ENCODE measurements at regions not wholly inside any gene's neighbourhood (a gene's known extent, or its start where the extent isn't known, plus 50 kb on each side); places are given as distances from the start of the nearest gene placed in this dataset.

DNA sequence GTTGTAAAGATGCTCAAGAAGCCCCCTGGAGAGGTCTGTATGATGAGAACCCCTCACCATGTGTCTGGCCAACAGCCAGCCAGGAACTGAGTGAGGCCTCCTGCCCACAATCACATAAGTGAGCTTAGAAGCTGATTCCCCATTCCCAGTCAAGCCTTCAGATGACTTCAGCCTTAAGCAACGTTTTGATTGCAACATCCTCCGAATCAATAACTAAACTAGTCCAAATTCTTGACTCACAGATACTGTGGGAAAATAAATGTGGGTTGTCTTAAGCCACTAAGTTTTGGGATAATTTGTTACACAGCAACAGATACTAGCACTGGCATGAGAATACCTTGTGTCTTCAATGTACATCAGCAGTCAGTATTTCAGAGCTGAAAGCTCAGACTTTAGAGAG lies 54.5 kb upstream of the HS3ST4 start:
- H3K36me3 ChIP-seq (ENCODE audit: control insufficient read depth in 4 of 4, insufficient read depth in 4 of 4, low read length in 3 of 4), result no peaks in the 10 kb centered on the region
- H3K4me3 ChIP-seq (ENCODE audit: control insufficient read depth in 1 of 7, extremely low read depth in 1 of 7, insufficient read depth in 4 of 7, low read depth in 2 of 7, low read length in 6 of 7), result no peak overlapping the region
- H3K9me3 ChIP-seq (ENCODE audit: control extremely low read depth in 1 of 5, control insufficient read depth in 4 of 5, insufficient read depth in 2 of 5, low read depth in 1 of 5, low read length in 4 of 5), result no peaks in the 10 kb centered on the region
- no CpG with 5 or more reads among the region's 2 CpGs for WGBS (ENCODE audit: insufficient coverage)
- POLR2A ChIA-PET, result no interaction called here
- no peaks in the 10 kb centered on the region for H3K27me3 ChIP-seq (replicated peaks in 2 of 5; ENCODE audit: control insufficient read depth in 4 of 5, insufficient read depth in 5 of 5, low read length in 4 of 5)
- no peaks in the 10 kb centered on the region for H3K4me1 ChIP-seq (ENCODE audit: control extremely low read depth in 1 of 4, control insufficient read depth in 4 of 4, insufficient read depth in 4 of 4, low read length in 3 of 4)
- no peak overlapping the region for H3K27ac ChIP-seq (ENCODE audit: insufficient read depth in 1 of 2, low read depth in 1 of 2, low read length in 2 of 2, poor library complexity in 1 of 2, severe bottlenecking in 2 of 2)
- CTCF ChIA-PET, result no interaction called here
- no peak for DNase-seq

DNA sequence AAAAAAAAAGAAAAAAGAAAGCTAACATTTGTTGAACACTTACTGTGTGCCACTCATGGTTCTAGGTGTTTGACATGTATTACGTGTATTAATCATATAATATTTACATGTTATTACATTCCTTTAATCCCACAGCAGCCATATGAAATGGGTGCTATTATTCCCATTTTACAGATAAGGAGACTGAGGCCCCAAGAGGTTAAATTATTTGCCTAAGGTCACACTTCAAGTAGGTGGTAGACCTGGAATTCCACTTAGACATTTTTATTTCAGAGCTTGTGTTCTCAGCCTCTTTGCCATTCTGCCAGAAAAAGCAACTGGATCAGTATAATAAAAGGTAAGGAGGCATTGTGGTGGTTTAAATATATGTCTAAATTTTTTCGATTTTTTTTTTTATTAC lies 55.1 kb upstream of the HS3ST4 start:
- Histone ChIP-seq H3K27ac (ENCODE audit: insufficient read depth in 1 of 2, low read depth in 1 of 2, low read length in 2 of 2, poor library complexity in 1 of 2, severe bottlenecking in 2 of 2) (no peak overlapping the region), H3K4me3 (ENCODE audit: control insufficient read depth in 1 of 7, extremely low read depth in 1 of 7, insufficient read depth in 4 of 7, low read depth in 2 of 7, low read length in 6 of 7) (no peak overlapping the region), H3K27me3 (replicated peaks in 2 of 5; ENCODE audit: control insufficient read depth in 4 of 5, insufficient read depth in 5 of 5, low read length in 4 of 5) (no peaks in the 10 kb centered on the region), H3K9me3 (ENCODE audit: control extremely low read depth in 1 of 5, control insufficient read depth in 4 of 5, insufficient read depth in 2 of 5, low read depth in 1 of 5, low read length in 4 of 5) (peaks cover 0 to 1% (median 0%) of the 10 kb centered on the region in 5 experiments), H3K4me1 (ENCODE audit: control extremely low read depth in 1 of 4, control insufficient read depth in 4 of 4, insufficient read depth in 4 of 4, low read length in 3 of 4) (no peaks in the 10 kb centered on the region), H3K36me3 (ENCODE audit: control insufficient read depth in 4 of 4, insufficient read depth in 4 of 4, low read length in 3 of 4) (no peaks in the 10 kb centered on the region)
- WGBS (ENCODE audit: insufficient coverage), result 100% methylated on average over 1 of the region's 2 CpGs
- POLR2A ChIA-PET, result no interaction called here
- DNase-seq, result no peak
- CTCF ChIA-PET, result no interaction called here

DNA sequence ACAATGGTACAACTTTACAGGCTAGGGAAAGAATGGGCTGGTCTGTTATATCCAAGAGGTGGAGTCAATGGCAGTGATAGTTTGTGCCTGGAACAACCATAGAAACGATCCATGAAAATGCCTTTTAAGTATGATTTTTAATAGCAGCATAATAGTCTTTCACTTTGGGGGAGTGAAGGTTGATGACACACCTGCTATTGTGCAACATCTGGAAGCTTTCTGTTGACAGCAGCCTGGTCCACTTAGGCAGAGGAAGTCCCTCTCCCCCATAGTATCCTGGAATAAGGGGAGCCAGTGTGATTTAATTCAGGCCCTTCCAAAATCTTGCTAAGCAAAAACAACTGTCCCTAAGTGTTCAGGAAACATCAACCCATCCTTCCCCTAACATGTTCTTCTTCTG lies 56.3 kb upstream of the HS3ST4 start:
- no peak for DNase-seq
- no CpG with 5 or more reads among the region's 1 CpG for WGBS (ENCODE audit: insufficient coverage)
- H3K36me3 ChIP-seq (ENCODE audit: control insufficient read depth in 4 of 4, insufficient read depth in 4 of 4, low read length in 3 of 4), result no peaks in the 10 kb centered on the region
- no peak overlapping the region for H3K4me3 ChIP-seq (ENCODE audit: control insufficient read depth in 1 of 7, extremely low read depth in 1 of 7, insufficient read depth in 4 of 7, low read depth in 2 of 7, low read length in 6 of 7)
- ChIA-PET POLR2A (no interaction called here), CTCF (no interaction called here)
- peaks cover 0 to 3% (median 0%) of the 10 kb centered on the region in 5 experiments for H3K9me3 ChIP-seq (ENCODE audit: control extremely low read depth in 1 of 5, control insufficient read depth in 4 of 5, insufficient read depth in 2 of 5, low read depth in 1 of 5, low read length in 4 of 5)
- H3K4me1 ChIP-seq (ENCODE audit: control extremely low read depth in 1 of 4, control insufficient read depth in 4 of 4, insufficient read depth in 4 of 4, low read length in 3 of 4), result no peaks in the 10 kb centered on the region
- H3K27me3 ChIP-seq (replicated peaks in 2 of 5; ENCODE audit: control insufficient read depth in 4 of 5, insufficient read depth in 5 of 5, low read length in 4 of 5), result no peaks in the 10 kb centered on the region
- H3K27ac ChIP-seq (ENCODE audit: insufficient read depth in 1 of 2, low read depth in 1 of 2, low read length in 2 of 2, poor library complexity in 1 of 2, severe bottlenecking in 2 of 2), result no peak overlapping the region

DNA sequence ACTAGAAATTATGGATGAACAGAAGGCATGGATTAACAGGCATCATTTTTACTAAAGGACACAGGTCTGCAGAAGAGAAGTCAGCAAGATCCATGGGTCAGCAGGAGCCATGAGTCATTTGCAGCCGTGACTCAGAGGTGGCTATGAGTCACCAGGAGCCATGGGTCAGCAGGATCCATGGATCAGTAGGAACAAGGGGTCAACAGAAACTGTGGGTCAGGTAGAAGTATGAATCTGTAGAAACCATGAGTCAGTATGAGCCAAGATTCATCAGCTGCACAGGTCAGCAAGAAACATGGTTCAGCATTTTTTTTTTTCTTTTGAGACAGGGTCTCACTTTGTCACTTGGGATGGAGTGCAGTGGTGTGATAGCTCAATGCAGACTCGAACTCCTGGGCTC lies 58.2 kb upstream of the HS3ST4 start:
- H3K4me3 ChIP-seq (ENCODE audit: control insufficient read depth in 1 of 7, extremely low read depth in 1 of 7, insufficient read depth in 4 of 7, low read depth in 2 of 7, low read length in 6 of 7), result no peak overlapping the region
- no peak for DNase-seq
- H3K27ac ChIP-seq (ENCODE audit: insufficient read depth in 1 of 2, low read depth in 1 of 2, low read length in 2 of 2, poor library complexity in 1 of 2, severe bottlenecking in 2 of 2), result no peak overlapping the region
- ChIA-PET CTCF (no interaction called here), POLR2A (no interaction called here)
- peaks cover 0 to 6% (median under 1%) of the 10 kb centered on the region in 5 experiments for H3K9me3 ChIP-seq (ENCODE audit: control extremely low read depth in 1 of 5, control insufficient read depth in 4 of 5, insufficient read depth in 2 of 5, low read depth in 1 of 5, low read length in 4 of 5)
- H3K4me1 ChIP-seq (ENCODE audit: control extremely low read depth in 1 of 4, control insufficient read depth in 4 of 4, insufficient read depth in 4 of 4, low read length in 3 of 4), result no peaks in the 10 kb centered on the region
- H3K27me3 ChIP-seq (replicated peaks in 2 of 5; ENCODE audit: control insufficient read depth in 4 of 5, insufficient read depth in 5 of 5, low read length in 4 of 5), result no peaks in the 10 kb centered on the region
- WGBS (ENCODE audit: insufficient coverage), result 93% methylated on average over 1 of the region's 2 CpGs
- H3K36me3 ChIP-seq (ENCODE audit: control insufficient read depth in 4 of 4, insufficient read depth in 4 of 4, low read length in 3 of 4), result no peaks in the 10 kb centered on the region

DNA sequence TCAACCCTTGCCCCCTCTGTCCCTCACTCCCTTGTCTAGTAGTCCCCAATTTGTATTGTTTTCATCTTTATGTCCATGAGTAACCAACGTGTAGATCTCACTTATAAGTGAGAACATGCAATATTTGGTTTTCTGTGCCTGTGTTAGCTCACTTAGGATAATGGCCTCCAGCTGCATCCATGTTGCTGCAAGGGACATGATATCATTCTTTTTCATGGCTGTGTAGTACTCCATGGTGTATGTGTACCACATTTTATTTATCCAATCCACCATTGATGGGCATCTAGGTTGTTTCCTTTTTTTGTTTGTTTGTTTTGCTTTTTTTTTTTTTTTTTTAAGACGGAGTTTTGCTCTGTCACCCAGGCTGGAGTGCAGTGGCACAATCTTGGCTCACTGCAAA lies 63.0 kb upstream of the HS3ST4 start:
- no peaks in the 10 kb centered on the region for H3K27me3 ChIP-seq (replicated peaks in 2 of 5; ENCODE audit: control insufficient read depth in 4 of 5, insufficient read depth in 5 of 5, low read length in 4 of 5)
- peaks cover 0 to 6% (median 1%) of the 10 kb centered on the region in 5 experiments for H3K9me3 ChIP-seq (ENCODE audit: control extremely low read depth in 1 of 5, control insufficient read depth in 4 of 5, insufficient read depth in 2 of 5, low read depth in 1 of 5, low read length in 4 of 5)
- H3K27ac ChIP-seq (ENCODE audit: insufficient read depth in 1 of 2, low read depth in 1 of 2, low read length in 2 of 2, poor library complexity in 1 of 2, severe bottlenecking in 2 of 2), result no peak overlapping the region
- no CpG with 5 or more reads among the region's 2 CpGs for WGBS (ENCODE audit: insufficient coverage)
- H3K4me3 ChIP-seq (ENCODE audit: control insufficient read depth in 1 of 7, extremely low read depth in 1 of 7, insufficient read depth in 4 of 7, low read depth in 2 of 7, low read length in 6 of 7), result no peak overlapping the region
- no peaks in the 10 kb centered on the region for H3K4me1 ChIP-seq (ENCODE audit: control extremely low read depth in 1 of 4, control insufficient read depth in 4 of 4, insufficient read depth in 4 of 4, low read length in 3 of 4)
- no peaks in the 10 kb centered on the region for H3K36me3 ChIP-seq (ENCODE audit: control insufficient read depth in 4 of 4, insufficient read depth in 4 of 4, low read length in 3 of 4)
- DNase-seq, result no peak
- ChIA-PET POLR2A (no interaction called here), CTCF (no interaction called here)

DNA sequence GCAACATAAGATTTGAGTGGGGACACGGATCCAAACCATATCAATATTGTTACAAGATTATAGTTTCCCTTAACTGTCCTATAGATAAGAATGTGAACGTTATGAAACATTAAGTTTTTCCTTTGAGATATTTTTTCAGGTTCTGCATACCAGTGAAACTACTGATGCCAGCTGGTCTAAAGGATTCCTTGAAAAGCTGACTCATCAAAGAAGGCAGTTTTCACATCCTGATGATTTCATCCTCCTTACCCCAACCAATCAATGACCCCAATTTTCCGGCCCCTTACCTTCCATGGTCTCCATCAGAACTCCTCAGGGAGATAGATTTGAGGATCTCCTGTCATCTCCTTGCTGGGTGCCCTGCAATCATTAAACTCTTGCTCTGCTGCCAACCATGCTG lies 64.1 kb upstream of the HS3ST4 start:
- Histone ChIP-seq H3K4me3 (ENCODE audit: control insufficient read depth in 1 of 7, extremely low read depth in 1 of 7, insufficient read depth in 4 of 7, low read depth in 2 of 7, low read length in 6 of 7) (no peak overlapping the region), H3K27me3 (replicated peaks in 2 of 5; ENCODE audit: control insufficient read depth in 4 of 5, insufficient read depth in 5 of 5, low read length in 4 of 5) (no peaks in the 10 kb centered on the region), H3K27ac (ENCODE audit: insufficient read depth in 1 of 2, low read depth in 1 of 2, low read length in 2 of 2, poor library complexity in 1 of 2, severe bottlenecking in 2 of 2) (no peak overlapping the region), H3K4me1 (ENCODE audit: control extremely low read depth in 1 of 4, control insufficient read depth in 4 of 4, insufficient read depth in 4 of 4, low read length in 3 of 4) (no peaks in the 10 kb centered on the region), H3K36me3 (ENCODE audit: control insufficient read depth in 4 of 4, insufficient read depth in 4 of 4, low read length in 3 of 4) (no peaks in the 10 kb centered on the region), H3K9me3 (ENCODE audit: control extremely low read depth in 1 of 5, control insufficient read depth in 4 of 5, insufficient read depth in 2 of 5, low read depth in 1 of 5, low read length in 4 of 5) (peaks cover 0 to 6% (median 1%) of the 10 kb centered on the region in 5 experiments)
- WGBS (ENCODE audit: insufficient coverage), result 83% methylated on average over 3 of the region's 3 CpGs
- ChIA-PET CTCF (no interaction called here), POLR2A (no interaction called here)
- no peak for DNase-seq

DNA sequence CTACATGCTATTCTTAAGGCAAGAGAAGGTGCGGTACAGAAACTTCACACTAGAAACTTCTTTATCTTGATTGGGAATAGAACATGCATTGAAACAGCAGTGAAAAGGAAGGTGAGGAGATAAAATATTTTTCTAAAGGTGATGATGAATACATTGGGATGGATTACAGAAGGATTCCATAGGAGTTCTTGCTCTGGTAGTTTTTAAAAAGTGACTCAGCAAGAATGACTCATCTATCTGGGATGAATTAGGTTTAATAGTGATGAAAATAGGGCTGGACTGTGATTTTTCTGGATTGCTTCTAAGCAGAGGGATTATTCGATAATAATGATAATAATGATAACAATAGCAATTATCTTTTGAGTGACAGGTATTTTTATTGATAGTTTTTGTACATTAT lies 65.6 kb upstream of the HS3ST4 start:
- no peak overlapping the region for H3K4me3 ChIP-seq (ENCODE audit: control insufficient read depth in 1 of 7, extremely low read depth in 1 of 7, insufficient read depth in 4 of 7, low read depth in 2 of 7, low read length in 6 of 7)
- H3K4me1 ChIP-seq (ENCODE audit: control extremely low read depth in 1 of 4, control insufficient read depth in 4 of 4, insufficient read depth in 4 of 4, low read length in 3 of 4), result no peaks in the 10 kb centered on the region
- 83% methylated on average over 1 of the region's 2 CpGs for WGBS (ENCODE audit: insufficient coverage)
- peaks cover 0 to 4% (median 1%) of the 10 kb centered on the region in 5 experiments for H3K9me3 ChIP-seq (ENCODE audit: control extremely low read depth in 1 of 5, control insufficient read depth in 4 of 5, insufficient read depth in 2 of 5, low read depth in 1 of 5, low read length in 4 of 5)
- ChIA-PET POLR2A (no interaction called here), CTCF (no interaction called here)
- H3K27me3 ChIP-seq (replicated peaks in 2 of 5; ENCODE audit: control insufficient read depth in 4 of 5, insufficient read depth in 5 of 5, low read length in 4 of 5), result no peaks in the 10 kb centered on the region
- no peak overlapping the region for H3K27ac ChIP-seq (ENCODE audit: insufficient read depth in 1 of 2, low read depth in 1 of 2, low read length in 2 of 2, poor library complexity in 1 of 2, severe bottlenecking in 2 of 2)
- no peak for DNase-seq
- H3K36me3 ChIP-seq (ENCODE audit: control insufficient read depth in 4 of 4, insufficient read depth in 4 of 4, low read length in 3 of 4), result no peaks in the 10 kb centered on the region
